Body of pancreas (tissue), 4 donors: ENCODE measurements at regions not wholly inside any gene's neighbourhood (a gene's known extent, or its start where the extent isn't known, plus 50 kb on each side); places are given as distances from the start of the nearest gene placed in this dataset.

Source experiments
- ATAC-seq: fragments of 150-250 bp; one replicate; pipeline ENCODE4 v1.9.1; 2016
- DNase-seq, 4 donors: peaks; one replicate each; pipeline ENCODE4 v3.0.0-alpha.2; 2019
- H3K27ac ChIP-seq, 4 donors: fragments of 200-600 bp; sonication (generic); 1 replicate in 3 of 4; 2 replicates in 1 of 4; pipeline versions ENCODE4 v1.5.1 to v1.6.1; 2016 to 2019; ENCODE audit warnings: mild to moderate bottlenecking in 1 of 4, mixed read lengths in 1 of 4, moderate library complexity in 1 of 4
- H3K27me3 ChIP-seq, 2 donors: fragments of 200-600 bp; sonication (generic); one replicate each; pipeline ENCODE4 v1.6.0; 2016; ENCODE audit warnings: mild to moderate bottlenecking in 1 of 2
- H3K36me3 ChIP-seq, 2 donors: fragments of 200-600 bp; sonication (generic); replicated peaks in 1 of 2; 2 replicates each; pipeline ENCODE4 v1.5.1; 2016; ENCODE audit warnings: low read depth in 2 of 2; ENCODE audit not compliant: insufficient read depth in 1 of 2
- H3K4me1 ChIP-seq: fragments of 200-600 bp; sonication (generic); one replicate; pipeline ENCODE4 v1.6.0; 2016
- H3K4me3 ChIP-seq, 2 donors: fragments of 200-600 bp; sonication (generic); 1 replicate in 1 of 2; 2 replicates in 1 of 2; pipeline ENCODE4 v1.5.1; 2016 to 2019
- H3K9me3 ChIP-seq, 3 donors: fragments of 200-600 bp; sonication (generic); 1 replicate in 2 of 3; 2 replicates in 1 of 3; pipeline ENCODE4 v1.5.1; 2016
- POLR2A ChIP-seq, 3 donors: fragments of 450-650 bp; IDR thresholded peaks; one replicate each; pipeline ENCODE4 v1.6.1; 2016; ENCODE audit warnings: antibody characterized with exemption in 3 of 3, mild to moderate bottlenecking in 2 of 3
- WGBS, 2 donors: methylation state at CpG; one replicate each; pipeline ENCODE4 v1.1.5; 2017; 5-methylcytosine and 5-hydroxymethylcytosine counted together
- intact Hi-C: fragments of 100-400 bp; cut with DNase I; formaldehyde crosslinking; loops from one replicate; pipeline ENCODE4 v1.15.1; 2023
- TF ChIP-seq, protein P1 (sequence below), 7 experiments: fragments of 450-650 bp in 4 of 7; fragments of 200-600 bp in 3 of 7; sonication (generic) in 3 of 7; IDR thresholded peaks; one replicate each; pipeline ENCODE4 v1.5.1; 2016 to 2019; ENCODE audit warnings: antibody characterized with exemption in 7 of 7

DNA sequence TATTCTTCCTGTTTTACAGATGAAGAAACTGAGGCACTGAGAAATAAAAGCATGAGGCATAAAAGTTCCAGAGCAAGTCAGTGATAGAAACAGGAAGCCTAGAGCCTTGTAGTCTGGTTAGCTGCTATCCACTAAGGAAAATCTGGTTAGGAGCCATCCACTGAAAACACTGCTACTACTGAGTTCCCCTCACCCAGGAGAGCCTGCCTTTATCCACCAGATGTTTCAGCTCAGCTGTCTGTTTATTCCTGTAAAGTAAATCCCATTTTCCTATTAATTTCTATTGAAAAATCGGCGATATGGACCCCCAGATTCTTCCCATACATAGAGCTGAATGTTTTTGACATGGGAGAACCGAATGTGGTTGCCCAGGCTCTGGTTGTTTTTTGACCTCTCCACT lies 63.7 kb upstream of the LMO4 start:
- H3K9me3 ChIP-seq, result peaks cover 0 to under 1% (median 0%) of the 10 kb centered on the region in 3 donors
- H3K4me1 ChIP-seq, result no peaks in the 10 kb centered on the region
- DNase-seq, result no peak
- intact Hi-C loops, result no loop called here
- no peaks in the 10 kb centered on the region for H3K36me3 ChIP-seq
- H3K27ac ChIP-seq, result no peak overlapping the region
- no peak for ATAC-seq
- H3K27me3 ChIP-seq, result no peaks in the 10 kb centered on the region
- 49 to 61% methylated on average over 3 of the region's 3 CpGs for WGBS, 2 donors
- H3K4me3 ChIP-seq, result no peak overlapping the region
- TF ChIP-seq POLR2A (IDR thresholded peaks at IDR 0.05), result no peak
- TF ChIP-seq, protein P1, sequence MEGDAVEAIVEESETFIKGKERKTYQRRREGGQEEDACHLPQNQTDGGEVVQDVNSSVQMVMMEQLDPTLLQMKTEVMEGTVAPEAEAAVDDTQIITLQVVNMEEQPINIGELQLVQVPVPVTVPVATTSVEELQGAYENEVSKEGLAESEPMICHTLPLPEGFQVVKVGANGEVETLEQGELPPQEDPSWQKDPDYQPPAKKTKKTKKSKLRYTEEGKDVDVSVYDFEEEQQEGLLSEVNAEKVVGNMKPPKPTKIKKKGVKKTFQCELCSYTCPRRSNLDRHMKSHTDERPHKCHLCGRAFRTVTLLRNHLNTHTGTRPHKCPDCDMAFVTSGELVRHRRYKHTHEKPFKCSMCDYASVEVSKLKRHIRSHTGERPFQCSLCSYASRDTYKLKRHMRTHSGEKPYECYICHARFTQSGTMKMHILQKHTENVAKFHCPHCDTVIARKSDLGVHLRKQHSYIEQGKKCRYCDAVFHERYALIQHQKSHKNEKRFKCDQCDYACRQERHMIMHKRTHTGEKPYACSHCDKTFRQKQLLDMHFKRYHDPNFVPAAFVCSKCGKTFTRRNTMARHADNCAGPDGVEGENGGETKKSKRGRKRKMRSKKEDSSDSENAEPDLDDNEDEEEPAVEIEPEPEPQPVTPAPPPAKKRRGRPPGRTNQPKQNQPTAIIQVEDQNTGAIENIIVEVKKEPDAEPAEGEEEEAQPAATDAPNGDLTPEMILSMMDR (IDR thresholded peaks at IDR 0.05), result no peak

DNA sequence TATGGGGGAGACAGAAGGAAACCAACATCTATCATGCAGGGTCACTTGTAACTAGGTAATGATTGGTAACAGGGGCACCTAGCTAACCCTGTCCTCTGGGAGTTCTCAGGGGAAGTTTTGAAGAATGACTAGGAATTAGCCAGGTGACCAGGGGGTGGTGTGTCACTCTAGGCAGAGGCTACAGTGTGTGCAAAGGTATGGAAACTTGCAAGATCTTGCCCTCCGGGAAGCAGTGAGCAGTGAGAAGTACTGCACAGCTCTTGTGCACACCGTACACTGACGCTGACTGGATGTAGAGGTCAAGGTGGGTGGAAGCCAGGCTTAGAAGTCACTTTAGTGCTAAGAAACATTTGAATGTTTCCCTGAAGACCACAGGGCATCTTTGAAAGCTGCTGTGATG lies 62.9 kb upstream of the LMO4 start:
- Histone ChIP-seq H3K27ac (no peak overlapping the region), H3K4me3 (no peak overlapping the region), H3K4me1 (no peaks in the 10 kb centered on the region), H3K27me3 (no peaks in the 10 kb centered on the region), H3K36me3 (no peaks in the 10 kb centered on the region), H3K9me3 (no peaks in the 10 kb centered on the region)
- intact Hi-C loops, result no loop called here
- ATAC-seq (no peak), DNase-seq (no peak)
- WGBS, 2 donors, result 87 to 94% methylated on average over 3 of the region's 3 CpGs
- TF ChIP-seq, protein P1 (IDR thresholded peaks at IDR 0.05), result no peak
- no peak for TF ChIP-seq POLR2A (IDR thresholded peaks at IDR 0.05)

DNA sequence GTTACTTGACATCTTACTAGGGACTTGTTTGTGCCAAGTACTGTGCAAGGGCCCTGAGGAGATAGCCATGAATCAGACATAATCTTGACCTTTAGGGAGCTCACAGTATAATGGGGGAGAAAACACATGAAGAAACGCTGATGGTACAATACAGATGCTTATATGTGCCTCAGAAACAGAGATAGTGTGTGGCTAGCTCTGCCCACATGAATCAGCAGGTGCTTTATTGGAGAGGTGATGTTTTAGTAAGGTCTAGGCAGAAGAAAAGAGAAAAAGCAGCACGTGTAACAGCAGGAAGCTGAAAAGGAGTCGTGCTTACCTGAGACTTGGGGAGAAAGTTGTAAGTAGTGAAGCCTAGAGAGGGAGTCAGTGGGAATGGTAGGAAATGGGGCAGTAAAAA lies 60.6 kb upstream of the LMO4 start:
- H3K27me3 ChIP-seq, result no peaks in the 10 kb centered on the region
- H3K27ac ChIP-seq, result no peak overlapping the region
- H3K4me3 ChIP-seq, result no peak overlapping the region
- TF ChIP-seq, protein P1 (IDR thresholded peaks at IDR 0.05), result no peak
- no peak for TF ChIP-seq POLR2A (IDR thresholded peaks at IDR 0.05)
- 55 to 58% methylated on average over 3 of the region's 3 CpGs for WGBS, 2 donors
- no peaks in the 10 kb centered on the region for H3K36me3 ChIP-seq
- DNase-seq (no peak), ATAC-seq (no peak)
- H3K4me1 ChIP-seq, result no peaks in the 10 kb centered on the region
- intact Hi-C loops, result no loop called here
- H3K9me3 ChIP-seq, result no peaks in the 10 kb centered on the region

DNA sequence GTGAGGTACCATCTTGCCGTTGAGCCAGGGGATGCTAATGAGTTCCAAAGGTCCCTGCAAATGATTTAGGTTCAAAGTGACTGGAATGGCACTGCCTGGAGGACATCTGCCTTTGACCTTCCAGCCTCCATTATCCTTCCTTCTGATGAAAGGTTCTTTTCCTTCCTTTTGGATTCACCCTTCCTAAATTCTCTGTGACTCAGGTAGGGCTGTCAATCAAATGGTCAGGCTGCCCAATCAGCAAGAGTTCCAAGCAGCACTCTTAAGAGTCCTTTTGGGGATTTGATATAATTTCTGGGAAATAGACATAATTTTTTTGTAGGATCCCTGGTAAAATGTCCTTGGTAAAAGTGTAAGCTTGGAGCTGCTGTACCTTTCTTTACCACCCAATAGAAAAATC lies 58.8 kb upstream of the LMO4 start:
- Histone ChIP-seq H3K27me3 (no peaks in the 10 kb centered on the region), H3K36me3 (no peaks in the 10 kb centered on the region), H3K4me1 (no peaks in the 10 kb centered on the region), H3K4me3 (no peak overlapping the region), H3K27ac (no peak overlapping the region), H3K9me3 (no peaks in the 10 kb centered on the region)
- DNase-seq (no peak), ATAC-seq (no peak)
- TF ChIP-seq POLR2A (IDR thresholded peaks at IDR 0.05), result no peak
- TF ChIP-seq, protein P1 (IDR thresholded peaks at IDR 0.05), result no peak
- intact Hi-C loops, result no loop called here
- 0% methylated on average over 1 of the region's 1 CpG for WGBS, 2 donors

DNA sequence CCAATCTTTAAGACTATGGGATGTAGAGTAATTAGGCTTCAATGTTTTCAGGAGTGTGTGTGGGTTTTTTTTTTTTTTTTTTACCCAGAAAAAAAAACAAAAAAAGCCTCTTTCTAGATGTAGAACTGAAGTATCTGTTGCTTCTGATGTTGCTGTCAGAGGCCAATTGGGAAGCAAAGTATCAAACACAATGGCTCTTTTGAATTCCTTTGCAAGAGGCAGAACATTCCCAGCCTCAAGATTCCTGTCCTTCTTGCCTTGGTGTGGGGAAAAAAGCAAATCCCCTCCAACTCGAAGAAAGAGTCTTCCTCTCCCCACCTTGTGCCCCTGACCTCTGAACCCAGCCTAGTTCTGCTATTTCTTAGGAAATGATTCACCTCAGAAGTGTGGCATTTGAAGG lies 55.4 kb upstream of the LMO4 start:
- no peak for DNase-seq
- 18 to 22% methylated on average over 1 of the region's 1 CpG for WGBS, 2 donors
- no peaks in the 10 kb centered on the region for H3K9me3 ChIP-seq
- intact Hi-C loops, result no loop called here
- no peak overlapping the region for H3K4me3 ChIP-seq
- H3K36me3 ChIP-seq, result no peaks in the 10 kb centered on the region
- no peaks in the 10 kb centered on the region for H3K27me3 ChIP-seq
- H3K27ac ChIP-seq, result no peak overlapping the region
- TF ChIP-seq, protein P1 (IDR thresholded peaks at IDR 0.05), result no peak
- no peak for ATAC-seq
- no peaks in the 10 kb centered on the region for H3K4me1 ChIP-seq
